ENCODE measurements at regions not wholly inside any gene's neighbourhood (a gene's known extent, or its start where the extent isn't known, plus 50 kb on each side); places are given as distances from the start of the nearest gene placed in this dataset.

DNA sequence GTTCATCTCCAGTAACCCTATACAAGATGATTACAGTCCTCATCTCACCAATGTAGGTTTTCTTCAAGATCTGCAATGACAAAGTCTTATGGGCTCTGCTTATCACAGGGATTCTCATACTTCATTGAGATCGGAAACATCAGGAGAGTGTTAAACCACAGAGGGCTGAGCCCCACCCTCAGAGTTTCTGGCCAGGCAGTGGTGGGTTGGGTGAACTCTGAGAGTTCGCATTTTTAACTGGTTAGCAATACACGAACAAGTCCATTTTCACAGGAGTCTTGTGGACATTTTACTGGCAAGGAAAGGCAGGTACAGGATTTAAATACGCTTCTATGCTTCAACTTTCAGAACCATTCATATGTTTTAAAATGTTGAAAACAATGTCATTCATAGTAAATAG lies 366.7 kb upstream of the ROBO2 start:
- TF ChIP-seq, protein P1, sequence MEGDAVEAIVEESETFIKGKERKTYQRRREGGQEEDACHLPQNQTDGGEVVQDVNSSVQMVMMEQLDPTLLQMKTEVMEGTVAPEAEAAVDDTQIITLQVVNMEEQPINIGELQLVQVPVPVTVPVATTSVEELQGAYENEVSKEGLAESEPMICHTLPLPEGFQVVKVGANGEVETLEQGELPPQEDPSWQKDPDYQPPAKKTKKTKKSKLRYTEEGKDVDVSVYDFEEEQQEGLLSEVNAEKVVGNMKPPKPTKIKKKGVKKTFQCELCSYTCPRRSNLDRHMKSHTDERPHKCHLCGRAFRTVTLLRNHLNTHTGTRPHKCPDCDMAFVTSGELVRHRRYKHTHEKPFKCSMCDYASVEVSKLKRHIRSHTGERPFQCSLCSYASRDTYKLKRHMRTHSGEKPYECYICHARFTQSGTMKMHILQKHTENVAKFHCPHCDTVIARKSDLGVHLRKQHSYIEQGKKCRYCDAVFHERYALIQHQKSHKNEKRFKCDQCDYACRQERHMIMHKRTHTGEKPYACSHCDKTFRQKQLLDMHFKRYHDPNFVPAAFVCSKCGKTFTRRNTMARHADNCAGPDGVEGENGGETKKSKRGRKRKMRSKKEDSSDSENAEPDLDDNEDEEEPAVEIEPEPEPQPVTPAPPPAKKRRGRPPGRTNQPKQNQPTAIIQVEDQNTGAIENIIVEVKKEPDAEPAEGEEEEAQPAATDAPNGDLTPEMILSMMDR (IDR thresholded peaks at IDR 0.05), result no peak
- TF ChIP-seq POLR2A (IDR thresholded peaks at IDR 0.05), result no peak
- TF ChIP-seq EP300 (IDR thresholded peaks at IDR 0.05), result no peak
- TF ChIP-seq POLR2AphosphoS5 (IDR thresholded peaks at IDR 0.05), result no peak
